ENCODE measurements at regions not wholly inside any gene's neighbourhood (a gene's known extent, or its start where the extent isn't known, plus 50 kb on each side); places are given as distances from the start of the nearest gene placed in this dataset.
A peak's percentile ranks its signal among the peaks of the same experiment; 100 is the strongest.

GRCh38 chr10:42952931-42953683 is 123.8 kb upstream of the RET start:
- H3K27me3 Mint-ChIP-seq = peaks cover 5 to 11% of the 10 kb centered on the region in 2 donors
- ChIA-PET POLR2A (no interaction called here), CTCF (no interaction called here)
- H3K4me3 Mint-ChIP-seq = no peak overlapping the region
- H3K9me3 Mint-ChIP-seq = no peaks in the 10 kb centered on the region
- ATAC-seq (replicated peaks in 1 of 4) = no peak
- Histone ChIP-seq H3K4me1 (ENCODE audit: control insufficient read depth in 1 of 2, extremely low read depth in 1 of 2, insufficient read depth in 2 of 2, low read length in 2 of 2) (no peaks in the 10 kb centered on the region), H3K9me3 (no peaks in the 10 kb centered on the region), H3K27me3 (replicated peaks in 1 of 2; ENCODE audit: control insufficient read depth in 2 of 2, extremely low read depth in 1 of 2, insufficient read depth in 2 of 2, low read length in 1 of 2) (peaks cover 0 to 29% of the 10 kb centered on the region in 2 experiments), H3K27ac (ENCODE audit: low read length) (no peak overlapping the region), H3K4me3 (ENCODE audit: control insufficient read depth in 1 of 2, extremely low read depth in 1 of 2, low read length in 1 of 2) (no peak overlapping the region), H3K36me3 (ENCODE audit: control insufficient read depth in 2 of 2, extremely low read depth in 1 of 2, insufficient read depth in 1 of 2, low read length in 1 of 2) (no peaks in the 10 kb centered on the region)
- WGBS (ENCODE audit: insufficient coverage) = 93% methylated on average over 11 of the region's 13 CpGs
- H3K36me3 Mint-ChIP-seq = no peaks in the 10 kb centered on the region
- H3K4me1 Mint-ChIP-seq = no peaks in the 10 kb centered on the region
- H3K27ac Mint-ChIP-seq = no peak overlapping the region
- no peak for DNase-seq

DNA sequence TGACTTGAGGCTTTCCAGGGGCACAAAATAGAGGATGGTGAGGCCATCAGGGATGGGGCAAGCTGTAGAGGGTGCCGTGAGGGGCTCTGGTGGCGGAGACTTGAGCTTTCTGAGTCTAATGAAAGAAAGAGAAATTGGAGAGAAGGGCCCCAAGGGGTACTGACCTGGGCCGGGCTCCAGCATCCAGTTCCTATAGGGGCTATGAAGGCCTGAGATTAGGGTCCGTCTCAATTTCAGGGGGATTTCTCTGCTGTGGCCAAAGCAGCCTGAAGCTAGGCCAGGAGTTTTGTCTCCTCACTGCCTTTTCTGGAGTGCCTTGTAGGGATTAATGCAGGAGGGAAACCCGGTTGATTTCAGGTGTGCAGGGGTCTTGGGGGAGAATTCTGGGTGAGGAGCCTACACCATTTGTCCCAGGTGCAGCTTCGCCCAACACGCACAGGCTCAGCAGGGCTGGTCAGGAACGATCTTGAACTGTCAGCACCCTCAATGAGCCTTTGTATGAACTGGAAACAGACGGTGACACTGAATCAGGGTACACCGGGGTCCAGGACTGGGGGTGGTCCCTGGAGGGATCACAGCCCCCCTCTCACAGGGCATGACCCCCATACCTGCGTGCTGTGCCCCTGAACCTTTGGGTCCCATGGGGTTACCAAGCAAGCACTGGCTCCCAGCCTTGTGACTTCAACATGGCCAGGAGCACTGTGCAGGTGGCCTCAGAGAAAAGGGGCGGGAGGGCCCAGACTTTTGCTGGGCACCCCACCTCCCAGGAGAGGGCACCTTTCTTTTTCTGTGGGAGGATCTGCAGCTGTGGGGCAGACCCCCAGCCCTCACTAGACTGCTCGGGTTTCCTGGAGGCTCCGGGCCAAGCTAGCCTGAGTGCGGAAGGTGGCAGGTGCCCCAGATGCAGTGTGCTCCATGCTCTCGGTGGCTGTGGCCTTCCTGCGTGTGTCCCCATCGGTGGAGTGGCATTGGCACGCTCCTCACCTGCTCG is 122.9 kb upstream of the RET start:
- no peaks in the 10 kb centered on the region for H3K4me1 Mint-ChIP-seq
- POLR2A ChIA-PET = no interaction called here
- H3K4me3 Mint-ChIP-seq = no peak overlapping the region
- ATAC-seq (replicated peaks in 1 of 4) (no peak), DNase-seq (peak in 1 of 35 experiments; percentile 3)
- Histone ChIP-seq H3K4me1 (ENCODE audit: control insufficient read depth in 1 of 2, extremely low read depth in 1 of 2, insufficient read depth in 2 of 2, low read length in 2 of 2) (no peaks in the 10 kb centered on the region), H3K4me3 (ENCODE audit: control insufficient read depth in 1 of 2, extremely low read depth in 1 of 2, low read length in 1 of 2) (no peak overlapping the region), H3K36me3 (ENCODE audit: control insufficient read depth in 2 of 2, extremely low read depth in 1 of 2, insufficient read depth in 1 of 2, low read length in 1 of 2) (no peaks in the 10 kb centered on the region), H3K27me3 (replicated peaks in 1 of 2; ENCODE audit: control insufficient read depth in 2 of 2, extremely low read depth in 1 of 2, insufficient read depth in 2 of 2, low read length in 1 of 2) (peaks cover 0 to 29% of the 10 kb centered on the region in 2 experiments), H3K9me3 (no peaks in the 10 kb centered on the region), H3K27ac (ENCODE audit: low read length) (no peak overlapping the region)
- CTCF ChIA-PET = no interaction called here
- no peaks in the 10 kb centered on the region for H3K36me3 Mint-ChIP-seq
- peaks cover 5 to 11% of the 10 kb centered on the region in 2 donors for H3K27me3 Mint-ChIP-seq
- 78% methylated on average over 15 of the region's 20 CpGs for WGBS (ENCODE audit: insufficient coverage)
- no peaks in the 10 kb centered on the region for H3K9me3 Mint-ChIP-seq
- no peak overlapping the region for H3K27ac Mint-ChIP-seq

GRCh38 chr10:42954766-42955492 is 121.9 kb upstream of the RET start:
- no peaks in the 10 kb centered on the region for H3K36me3 ChIP-seq (ENCODE audit: control insufficient read depth in 2 of 2, extremely low read depth in 1 of 2, insufficient read depth in 1 of 2, low read length in 1 of 2)
- H3K27me3 ChIP-seq (replicated peaks in 1 of 2; ENCODE audit: control insufficient read depth in 2 of 2, extremely low read depth in 1 of 2, insufficient read depth in 2 of 2, low read length in 1 of 2) = peaks cover 0 to 29% of the 10 kb centered on the region in 2 experiments
- WGBS (ENCODE audit: insufficient coverage) = 37% methylated on average over 4 of the region's 4 CpGs
- Mint-ChIP-seq H3K4me3 (no peak overlapping the region), H3K36me3 (no peaks in the 10 kb centered on the region), H3K9me3 (no peaks in the 10 kb centered on the region), H3K27me3 (peaks cover 5 to 11% of the 10 kb centered on the region in 2 donors), H3K27ac (no peak overlapping the region), H3K4me1 (no peaks in the 10 kb centered on the region)
- no peaks in the 10 kb centered on the region for H3K4me1 ChIP-seq (ENCODE audit: control insufficient read depth in 1 of 2, extremely low read depth in 1 of 2, insufficient read depth in 2 of 2, low read length in 2 of 2)
- ATAC-seq (replicated peaks in 1 of 4) = no peak
- ChIA-PET CTCF (no interaction called here), POLR2A (no interaction called here)
- DNase-seq = peak in 1 of 35 experiments; percentile 3
- no peak overlapping the region for H3K27ac ChIP-seq (ENCODE audit: low read length)
- H3K4me3 ChIP-seq (ENCODE audit: control insufficient read depth in 1 of 2, extremely low read depth in 1 of 2, low read length in 1 of 2) = no peak overlapping the region
- no peaks in the 10 kb centered on the region for H3K9me3 ChIP-seq

GRCh38 chr10:42955493-42955889 is 121.4 kb upstream of the RET start:
- H3K27ac ChIP-seq (ENCODE audit: low read length) = no peak overlapping the region
- Mint-ChIP-seq H3K36me3 (no peaks in the 10 kb centered on the region), H3K27me3 (peaks cover 4 to 11% of the 10 kb centered on the region in 2 donors), H3K9me3 (no peaks in the 10 kb centered on the region), H3K27ac (no peak overlapping the region), H3K4me3 (no peak overlapping the region), H3K4me1 (no peaks in the 10 kb centered on the region)
- DNase-seq = peak in 1 of 35 experiments; percentile 3
- 66% methylated on average over 3 of the region's 3 CpGs for WGBS (ENCODE audit: insufficient coverage)
- no peak for ATAC-seq (replicated peaks in 1 of 4)
- H3K4me1 ChIP-seq (ENCODE audit: control insufficient read depth in 1 of 2, extremely low read depth in 1 of 2, insufficient read depth in 2 of 2, low read length in 2 of 2) = no peaks in the 10 kb centered on the region
- no peaks in the 10 kb centered on the region for H3K9me3 ChIP-seq
- ChIA-PET POLR2A (no interaction called here), CTCF (no interaction called here)
- no peak overlapping the region for H3K4me3 ChIP-seq (ENCODE audit: control insufficient read depth in 1 of 2, extremely low read depth in 1 of 2, low read length in 1 of 2)
- H3K27me3 ChIP-seq (replicated peaks in 1 of 2; ENCODE audit: control insufficient read depth in 2 of 2, extremely low read depth in 1 of 2, insufficient read depth in 2 of 2, low read length in 1 of 2) = peaks cover 0 to 29% of the 10 kb centered on the region in 2 experiments
- no peaks in the 10 kb centered on the region for H3K36me3 ChIP-seq (ENCODE audit: control insufficient read depth in 2 of 2, extremely low read depth in 1 of 2, insufficient read depth in 1 of 2, low read length in 1 of 2)

GRCh38 chr10:42956045-42956444 is 120.8 kb upstream of the RET start:
- Mint-ChIP-seq H3K27ac (no peak overlapping the region), H3K36me3 (no peaks in the 10 kb centered on the region), H3K4me3 (no peak overlapping the region), H3K27me3 (peaks cover 0 to 9% of the 10 kb centered on the region in 2 donors), H3K4me1 (no peaks in the 10 kb centered on the region), H3K9me3 (no peaks in the 10 kb centered on the region)
- Histone ChIP-seq H3K4me3 (ENCODE audit: control insufficient read depth in 1 of 2, extremely low read depth in 1 of 2, low read length in 1 of 2) (no peak overlapping the region), H3K4me1 (ENCODE audit: control insufficient read depth in 1 of 2, extremely low read depth in 1 of 2, insufficient read depth in 2 of 2, low read length in 2 of 2) (no peaks in the 10 kb centered on the region), H3K36me3 (ENCODE audit: control insufficient read depth in 2 of 2, extremely low read depth in 1 of 2, insufficient read depth in 1 of 2, low read length in 1 of 2) (no peaks in the 10 kb centered on the region), H3K9me3 (no peaks in the 10 kb centered on the region), H3K27ac (ENCODE audit: low read length) (no peak overlapping the region), H3K27me3 (replicated peaks in 1 of 2; ENCODE audit: control insufficient read depth in 2 of 2, extremely low read depth in 1 of 2, insufficient read depth in 2 of 2, low read length in 1 of 2) (peaks cover 0 to 29% of the 10 kb centered on the region in 2 experiments)
- DNase-seq = no peak
- ChIA-PET POLR2A (no interaction called here), CTCF (no interaction called here)
- 62% methylated on average over 3 of the region's 3 CpGs for WGBS (ENCODE audit: insufficient coverage)
- no peak for ATAC-seq (replicated peaks in 1 of 4)

GRCh38 chr10:42958142-42958868 is 118.6 kb upstream of the RET start:
- peaks cover 0 to 17% of the 10 kb centered on the region in 2 experiments for H3K27me3 ChIP-seq (replicated peaks in 1 of 2; ENCODE audit: control insufficient read depth in 2 of 2, extremely low read depth in 1 of 2, insufficient read depth in 2 of 2, low read length in 1 of 2)
- H3K36me3 Mint-ChIP-seq = no peaks in the 10 kb centered on the region
- H3K27me3 Mint-ChIP-seq = peaks cover 0 to 3% of the 10 kb centered on the region in 2 donors
- no peak overlapping the region for H3K27ac Mint-ChIP-seq
- CTCF ChIA-PET = no interaction called here
- ATAC-seq (replicated peaks in 1 of 4) (no peak), DNase-seq (no peak)
- H3K4me1 ChIP-seq (ENCODE audit: control insufficient read depth in 1 of 2, extremely low read depth in 1 of 2, insufficient read depth in 2 of 2, low read length in 2 of 2) = no peaks in the 10 kb centered on the region
- no peak overlapping the region for H3K4me3 Mint-ChIP-seq
- POLR2A ChIA-PET = no interaction called here
- no peak overlapping the region for H3K4me3 ChIP-seq (ENCODE audit: control insufficient read depth in 1 of 2, extremely low read depth in 1 of 2, low read length in 1 of 2)
- WGBS (ENCODE audit: insufficient coverage) = no CpG with 5 or more reads among the region's 2 CpGs
- no peaks in the 10 kb centered on the region for H3K36me3 ChIP-seq (ENCODE audit: control insufficient read depth in 2 of 2, extremely low read depth in 1 of 2, insufficient read depth in 1 of 2, low read length in 1 of 2)
- H3K4me1 Mint-ChIP-seq = no peaks in the 10 kb centered on the region
- H3K9me3 ChIP-seq = no peaks in the 10 kb centered on the region
- no peak overlapping the region for H3K27ac ChIP-seq (ENCODE audit: low read length)
- no peaks in the 10 kb centered on the region for H3K9me3 Mint-ChIP-seq

Measured in T-cell (primary cell).